ENCODE measurements at regions not wholly inside any gene's neighbourhood (a gene's known extent, or its start where the extent isn't known, plus 50 kb on each side); places are given as distances from the start of the nearest gene placed in this dataset.
"Not testable (repeated sequence)": the region's sequence is repeated elsewhere in the genome, so short reads cannot be mapped to it uniquely, and the experiment has no call there.

GRCh38 chr6:169355001-169355400 lies 101.4 kb upstream of the THBS2 start:
- H3K4me3 ChIP-seq (ENCODE audit: low read length); H3K27me3 ChIP-seq (ENCODE audit: low read length); H4K20me1 ChIP-seq (ENCODE audit: insufficient read depth, low read depth, low read length); DNase-seq; H3K79me2 ChIP-seq (ENCODE audit: low read length); H3K4me1 ChIP-seq (ENCODE audit: low read length); H3K27ac ChIP-seq (ENCODE audit: low read length); H3K9me2 ChIP-seq (replicated peaks; ENCODE audit: insufficient read depth, low read length); H3K9ac ChIP-seq (ENCODE audit: low read length); H2AFZ ChIP-seq (ENCODE audit: low read length); H3K9me3 ChIP-seq (ENCODE audit: low read length); H3K36me3 ChIP-seq (ENCODE audit: insufficient read depth, low read length); H3K4me2 ChIP-seq (ENCODE audit: low read depth, low read length, poor library complexity, severe bottlenecking): not testable (repeated sequence)

DNA sequence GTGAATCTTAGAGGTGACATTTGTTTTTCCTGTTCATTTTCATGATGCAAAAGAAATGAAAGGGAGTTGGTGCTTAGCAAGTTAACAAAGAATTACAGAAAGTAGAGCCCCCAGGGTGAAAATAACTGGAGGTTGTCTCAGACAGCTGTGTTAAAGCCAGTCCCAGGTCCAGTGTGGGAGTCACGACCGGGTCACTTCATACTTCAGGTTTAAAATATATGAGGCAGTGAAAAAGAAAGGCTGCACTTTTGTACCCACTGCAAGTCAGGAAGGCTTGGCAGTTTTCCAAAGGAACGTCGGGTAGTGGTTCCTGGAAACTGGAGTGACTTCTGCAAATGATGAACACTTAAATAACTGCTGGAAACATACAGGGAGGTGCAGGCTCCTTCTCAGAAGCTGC lies 91.5 kb upstream of the THBS2 start:
- Histone ChIP-seq H3K9ac (ENCODE audit: low read length) (no peak overlapping the region), H3K79me2 (ENCODE audit: low read length) (no peaks in the 10 kb centered on the region), H3K27me3 (ENCODE audit: low read length) (no peaks in the 10 kb centered on the region)

DNA sequence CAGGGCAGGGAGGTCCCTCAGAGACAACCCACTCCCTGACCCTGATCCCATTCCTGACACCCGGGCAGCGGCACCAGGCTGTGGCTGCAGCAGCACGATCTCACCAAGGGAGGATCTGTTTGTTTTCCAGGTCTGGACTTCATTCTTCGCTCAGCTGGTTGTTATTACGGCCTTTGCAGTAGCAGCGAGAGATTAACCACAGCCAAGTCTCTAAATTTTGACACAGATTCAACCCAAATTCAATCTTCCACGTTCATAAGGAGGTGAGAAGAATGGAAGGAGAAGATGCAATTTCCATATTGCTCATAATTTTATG lies 91.1 kb upstream of the THBS2 start:
- DNase-seq, result no peak
- no peak overlapping the region for H3K4me2 ChIP-seq (ENCODE audit: low read depth, low read length, poor library complexity, severe bottlenecking)

More for the DNA sequence above, 91.5 kb upstream of the THBS2 start:
- H3K4me2 ChIP-seq (ENCODE audit: low read depth, low read length, poor library complexity, severe bottlenecking), result no peak overlapping the region
- no peak overlapping the region for H3K4me3 ChIP-seq (ENCODE audit: low read length)
- DNase-seq, result no peak
- H3K36me3 ChIP-seq (ENCODE audit: insufficient read depth, low read length), result no peaks in the 10 kb centered on the region
- no peaks in the 10 kb centered on the region for H4K20me1 ChIP-seq (ENCODE audit: insufficient read depth, low read depth, low read length)
- H3K9me3 ChIP-seq (ENCODE audit: low read length), result no peaks in the 10 kb centered on the region
- H2AFZ ChIP-seq (ENCODE audit: low read length), result no peak overlapping the region
- H3K9me2 ChIP-seq (replicated peaks; ENCODE audit: insufficient read depth, low read length), result no peaks in the 10 kb centered on the region
- no peaks in the 10 kb centered on the region for H3K4me1 ChIP-seq (ENCODE audit: low read length)
- H3K27ac ChIP-seq (ENCODE audit: low read length), result no peak overlapping the region

DNA sequence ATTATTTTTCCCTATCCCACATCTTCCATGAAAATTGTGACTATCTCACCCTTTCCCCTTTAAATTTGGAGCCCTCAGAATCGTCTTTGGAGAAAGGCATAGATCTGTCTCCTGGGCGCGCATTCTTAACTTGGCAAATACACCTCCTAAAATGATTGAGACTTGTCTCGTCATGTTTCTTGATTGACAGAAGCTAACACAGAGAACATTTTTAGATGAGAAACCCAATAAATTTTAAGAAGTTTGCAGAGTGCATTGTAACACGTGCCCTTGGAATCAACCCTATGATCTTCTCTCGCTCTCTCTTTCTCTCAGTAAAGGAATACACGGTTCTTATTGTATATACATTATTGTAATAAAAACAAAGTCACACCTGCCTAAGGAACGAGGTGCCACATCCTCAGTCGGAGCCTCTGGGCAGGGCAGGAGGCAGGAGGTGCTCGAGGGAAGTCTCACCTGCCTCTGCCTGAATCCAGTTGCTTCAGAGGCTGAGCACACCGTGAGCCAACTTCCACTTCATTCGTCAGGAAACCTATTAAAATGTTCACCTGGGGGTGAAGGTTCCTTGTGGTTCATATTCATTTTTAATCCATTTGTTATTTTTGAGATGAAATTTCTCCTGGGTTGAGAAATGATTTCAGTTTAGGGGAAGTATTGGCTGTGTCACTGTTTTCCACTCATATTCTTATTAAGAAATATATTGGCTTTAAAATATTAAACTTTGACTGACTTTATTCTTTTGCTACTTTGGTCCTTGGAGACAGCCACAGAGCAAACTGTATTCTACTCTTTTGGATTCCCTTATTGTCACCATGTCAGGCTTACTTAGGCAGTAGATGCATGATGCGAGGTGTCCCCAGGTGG lies 90.5 kb upstream of the THBS2 start:
- no peak overlapping the region for H3K9ac ChIP-seq (ENCODE audit: low read length)
- no peaks in the 10 kb centered on the region for H3K9me3 ChIP-seq (ENCODE audit: low read length)
- no peak overlapping the region for H2AFZ ChIP-seq (ENCODE audit: low read length)
- no peak overlapping the region for H3K4me3 ChIP-seq (ENCODE audit: low read length)
- no peaks in the 10 kb centered on the region for H3K9me2 ChIP-seq (replicated peaks; ENCODE audit: insufficient read depth, low read length)
- no peaks in the 10 kb centered on the region for H3K79me2 ChIP-seq (ENCODE audit: low read length)
- no peak overlapping the region for H3K27ac ChIP-seq (ENCODE audit: low read length)
- no peaks in the 10 kb centered on the region for H3K4me1 ChIP-seq (ENCODE audit: low read length)
- H3K4me2 ChIP-seq (ENCODE audit: low read depth, low read length, poor library complexity, severe bottlenecking), result no peak overlapping the region
- H3K27me3 ChIP-seq (ENCODE audit: low read length), result no peaks in the 10 kb centered on the region
- no peaks in the 10 kb centered on the region for H4K20me1 ChIP-seq (ENCODE audit: insufficient read depth, low read depth, low read length)
- no peak for DNase-seq
- H3K36me3 ChIP-seq (ENCODE audit: insufficient read depth, low read length), result no peaks in the 10 kb centered on the region

More for the DNA sequence above, 91.1 kb upstream of the THBS2 start:
- no peaks in the 10 kb centered on the region for H3K27me3 ChIP-seq (ENCODE audit: low read length)
- H3K9me3 ChIP-seq (ENCODE audit: low read length), result no peaks in the 10 kb centered on the region
- H3K79me2 ChIP-seq (ENCODE audit: low read length), result no peaks in the 10 kb centered on the region
- H4K20me1 ChIP-seq (ENCODE audit: insufficient read depth, low read depth, low read length), result no peaks in the 10 kb centered on the region
- no peak overlapping the region for H3K9ac ChIP-seq (ENCODE audit: low read length)
- H3K9me2 ChIP-seq (replicated peaks; ENCODE audit: insufficient read depth, low read length), result no peaks in the 10 kb centered on the region
- no peak overlapping the region for H3K4me3 ChIP-seq (ENCODE audit: low read length)
- H2AFZ ChIP-seq (ENCODE audit: low read length), result no peak overlapping the region
- H3K36me3 ChIP-seq (ENCODE audit: insufficient read depth, low read length), result no peaks in the 10 kb centered on the region
- H3K27ac ChIP-seq (ENCODE audit: low read length), result no peak overlapping the region
- H3K4me1 ChIP-seq (ENCODE audit: low read length), result no peaks in the 10 kb centered on the region

DNA sequence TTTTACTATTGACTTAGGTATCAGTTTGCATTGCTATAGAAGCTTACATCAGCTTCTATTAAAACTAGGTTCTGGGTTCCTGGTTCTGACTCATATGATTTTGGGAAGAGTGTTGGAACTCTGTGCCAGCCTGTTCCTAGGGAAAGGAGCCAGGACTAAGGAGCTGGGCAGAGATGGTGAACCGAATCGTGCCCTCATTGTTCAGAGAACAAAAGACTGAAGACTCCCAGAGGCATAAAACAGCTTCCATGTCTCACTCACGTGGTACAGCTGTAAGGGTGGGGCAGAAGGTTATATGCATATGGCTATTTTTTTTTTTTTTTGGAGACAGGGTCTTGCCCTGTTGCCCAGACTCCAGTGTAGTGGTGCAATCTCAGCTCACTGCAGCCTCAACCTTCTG lies 89.1 kb upstream of the THBS2 start:
- Histone ChIP-seq H4K20me1 (ENCODE audit: insufficient read depth, low read depth, low read length) (no peaks in the 10 kb centered on the region), H3K9ac (ENCODE audit: low read length) (no peak overlapping the region)

DNA sequence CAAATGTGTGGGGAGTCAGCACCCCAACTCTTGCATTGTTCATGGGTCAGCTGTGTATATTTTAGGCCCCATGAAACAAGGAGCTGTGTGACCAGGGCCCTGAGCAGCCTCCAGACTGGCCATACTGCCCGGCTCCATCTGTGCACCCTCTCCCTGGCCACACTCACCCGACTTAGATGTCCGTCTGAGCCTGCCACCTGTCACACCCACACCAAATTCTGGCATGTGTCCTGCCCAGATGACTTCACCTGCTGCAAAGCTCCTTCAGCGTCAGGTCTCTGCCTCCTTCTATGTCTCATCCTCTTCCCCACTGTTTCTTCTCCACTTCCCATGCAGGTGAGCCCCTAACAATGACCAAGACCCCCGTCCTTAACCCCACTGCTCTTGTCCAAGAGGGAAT lies 88.1 kb upstream of the THBS2 start:
- Histone ChIP-seq H3K36me3 (ENCODE audit: insufficient read depth, low read length) (no peaks in the 10 kb centered on the region), H3K4me2 (ENCODE audit: low read depth, low read length, poor library complexity, severe bottlenecking) (no peak overlapping the region), H3K27me3 (ENCODE audit: low read length) (no peaks in the 10 kb centered on the region), H2AFZ (ENCODE audit: low read length) (no peak overlapping the region), H3K79me2 (ENCODE audit: low read length) (no peaks in the 10 kb centered on the region), H3K4me1 (ENCODE audit: low read length) (no peaks in the 10 kb centered on the region), H3K27ac (ENCODE audit: low read length) (no peak overlapping the region), H3K4me3 (ENCODE audit: low read length) (no peak overlapping the region), H3K9ac (ENCODE audit: low read length) (no peak overlapping the region), H4K20me1 (ENCODE audit: insufficient read depth, low read depth, low read length) (no peaks in the 10 kb centered on the region), H3K9me2 (replicated peaks; ENCODE audit: insufficient read depth, low read length) (no peaks in the 10 kb centered on the region), H3K9me3 (ENCODE audit: low read length) (no peaks in the 10 kb centered on the region)
- DNase-seq, result no peak

More for the DNA sequence above, 89.1 kb upstream of the THBS2 start:
- H3K79me2 ChIP-seq (ENCODE audit: low read length), result no peaks in the 10 kb centered on the region
- no peak overlapping the region for H3K4me2 ChIP-seq (ENCODE audit: low read depth, low read length, poor library complexity, severe bottlenecking)
- H3K36me3 ChIP-seq (ENCODE audit: insufficient read depth, low read length), result no peaks in the 10 kb centered on the region
- H2AFZ ChIP-seq (ENCODE audit: low read length), result no peak overlapping the region
- DNase-seq, result no peak
- H3K9me3 ChIP-seq (ENCODE audit: low read length), result no peaks in the 10 kb centered on the region
- no peaks in the 10 kb centered on the region for H3K27me3 ChIP-seq (ENCODE audit: low read length)
- H3K27ac ChIP-seq (ENCODE audit: low read length), result no peak overlapping the region
- H3K4me3 ChIP-seq (ENCODE audit: low read length), result no peak overlapping the region
- H3K4me1 ChIP-seq (ENCODE audit: low read length), result no peaks in the 10 kb centered on the region
- H3K9me2 ChIP-seq (replicated peaks; ENCODE audit: insufficient read depth, low read length), result no peaks in the 10 kb centered on the region

- Histone ChIP-seq H3K27ac (ENCODE audit: low read length) (no peak overlapping the region), H3K36me3 (ENCODE audit: insufficient read depth, low read length) (no peaks in the 10 kb centered on the region), H3K9me2 (replicated peaks; ENCODE audit: insufficient read depth, low read length) (no peaks in the 10 kb centered on the region), H3K79me2 (ENCODE audit: low read length) (no peaks in the 10 kb centered on the region), H3K27me3 (ENCODE audit: low read length) (no peaks in the 10 kb centered on the region), H3K9ac (ENCODE audit: low read length) (no peak overlapping the region), H3K4me1 (ENCODE audit: low read length) (no peaks in the 10 kb centered on the region), H3K4me2 (ENCODE audit: low read depth, low read length, poor library complexity, severe bottlenecking) (no peak overlapping the region), H2AFZ (ENCODE audit: low read length) (no peak overlapping the region), H4K20me1 (ENCODE audit: insufficient read depth, low read depth, low read length) (no peaks in the 10 kb centered on the region), H3K4me3 (ENCODE audit: low read length) (no peak overlapping the region), H3K9me3 (ENCODE audit: low read length) (no peaks in the 10 kb centered on the region)
- no peak for DNase-seq
Observed at GRCh38 chr6:169341065-169341464, 87.4 kb upstream of the THBS2 start.

DNA sequence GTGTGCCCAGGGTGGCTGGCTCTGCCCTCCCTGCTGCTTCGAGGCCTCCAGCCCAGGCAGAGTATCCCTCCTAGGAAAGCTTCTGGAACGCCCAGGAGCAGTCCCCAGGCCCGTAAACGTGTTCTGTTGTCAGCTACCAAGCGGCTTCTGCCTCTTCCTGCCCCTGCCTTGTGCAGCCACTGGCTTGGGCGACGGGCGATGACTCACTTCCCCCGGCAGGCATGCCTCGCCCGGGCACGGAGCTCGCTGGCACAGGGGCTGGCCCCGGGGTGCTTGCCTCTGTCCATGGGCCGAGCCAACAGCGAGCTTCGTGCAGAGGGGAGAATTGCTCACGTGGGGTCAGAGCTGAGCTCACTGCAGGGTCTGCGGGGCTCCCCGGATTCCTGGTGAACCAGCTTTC lies 86.7 kb upstream of the THBS2 start:
- Histone ChIP-seq H3K27me3 (ENCODE audit: low read length) (no peaks in the 10 kb centered on the region), H3K79me2 (ENCODE audit: low read length) (no peaks in the 10 kb centered on the region), H3K4me2 (ENCODE audit: low read depth, low read length, poor library complexity, severe bottlenecking) (no peak overlapping the region), H3K4me3 (ENCODE audit: low read length) (no peak overlapping the region), H3K9me3 (ENCODE audit: low read length) (no peaks in the 10 kb centered on the region), H2AFZ (ENCODE audit: low read length) (no peak overlapping the region), H3K4me1 (ENCODE audit: low read length) (no peaks in the 10 kb centered on the region), H4K20me1 (ENCODE audit: insufficient read depth, low read depth, low read length) (no peaks in the 10 kb centered on the region), H3K9ac (ENCODE audit: low read length) (no peak overlapping the region), H3K36me3 (ENCODE audit: insufficient read depth, low read length) (no peaks in the 10 kb centered on the region), H3K9me2 (replicated peaks; ENCODE audit: insufficient read depth, low read length) (no peaks in the 10 kb centered on the region), H3K27ac (ENCODE audit: low read length) (no peak overlapping the region)
- no peak for DNase-seq
